AG04449 (cell line): ENCODE measurements at regions not wholly inside any gene's neighbourhood (a gene's known extent, or its start where the extent isn't known, plus 50 kb on each side); places are given as distances from the start of the nearest gene placed in this dataset.

ENCODE experiments used
- CTCF ChIA-PET: fragments of 350-600 bp; formaldehyde crosslinking; extraction: SDS; loops from one replicate; lab custom pipeline; 2021; ENCODE audit warnings: antibody characterized with exemption; lab: Yijun Ruan, JAX
- POLR2A ChIA-PET: fragments of 400-600, 350-600 bp; formaldehyde crosslinking; extraction: SDS; loops from one replicate; lab custom pipeline; 2020; ENCODE audit warnings: antibody characterized with exemption, inconsistent platforms; lab: Yijun Ruan, JAX
- DNase-seq: peaks from one replicate; pipeline ENCODE4 v3.0.0-alpha.2; 2010; ENCODE audit warnings: low read depth, low spot score
- H3K4me3 ChIP-seq: 2 replicates; pipeline ENCODE4 v1.5.1; 2011; ENCODE audit warnings: low read depth, mild to moderate bottlenecking, control low read depth, low read length
- TF ChIP-seq, protein P1 (sequence below): IDR thresholded peaks from one replicate; pipeline ENCODE4 v1.5.1; 2011; ENCODE audit warnings: mild to moderate bottlenecking, moderate library complexity, low read length, control low read depth, inconsistent platforms; ENCODE audit not compliant: insufficient read depth; ENCODE audit errors: missing control alignments

DNA sequence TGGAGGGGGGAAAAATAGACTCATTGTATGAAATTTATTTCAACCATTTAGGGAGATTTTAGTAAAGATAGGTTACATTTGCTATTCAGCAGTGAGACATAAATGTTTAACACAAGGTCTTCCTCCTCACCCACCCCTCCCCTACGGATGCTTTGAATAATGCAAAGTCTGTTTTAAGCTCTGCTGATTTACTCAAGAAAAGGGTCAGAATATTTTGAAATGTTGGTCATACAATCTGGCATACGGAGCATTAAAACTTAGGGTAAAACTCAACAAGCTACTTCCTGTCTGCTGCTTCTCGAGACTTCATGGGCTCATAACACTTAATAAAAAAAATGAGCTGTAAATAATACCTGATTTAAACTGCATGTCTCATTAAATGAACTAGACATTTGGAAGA, 156.3 kb downstream of the WNT5A start:
- no peak overlapping the region for H3K4me3 ChIP-seq
- POLR2A ChIA-PET: interaction anchor here (0.6 to 2.8 kb wide), 16 partner anchors 11 to 422 kb away, joined by 3 to 25 read pairs (median 6); no protein-coding TSS in a partner anchor
- DNase-seq: peak; percentile 46
- TF ChIP-seq, protein P1, sequence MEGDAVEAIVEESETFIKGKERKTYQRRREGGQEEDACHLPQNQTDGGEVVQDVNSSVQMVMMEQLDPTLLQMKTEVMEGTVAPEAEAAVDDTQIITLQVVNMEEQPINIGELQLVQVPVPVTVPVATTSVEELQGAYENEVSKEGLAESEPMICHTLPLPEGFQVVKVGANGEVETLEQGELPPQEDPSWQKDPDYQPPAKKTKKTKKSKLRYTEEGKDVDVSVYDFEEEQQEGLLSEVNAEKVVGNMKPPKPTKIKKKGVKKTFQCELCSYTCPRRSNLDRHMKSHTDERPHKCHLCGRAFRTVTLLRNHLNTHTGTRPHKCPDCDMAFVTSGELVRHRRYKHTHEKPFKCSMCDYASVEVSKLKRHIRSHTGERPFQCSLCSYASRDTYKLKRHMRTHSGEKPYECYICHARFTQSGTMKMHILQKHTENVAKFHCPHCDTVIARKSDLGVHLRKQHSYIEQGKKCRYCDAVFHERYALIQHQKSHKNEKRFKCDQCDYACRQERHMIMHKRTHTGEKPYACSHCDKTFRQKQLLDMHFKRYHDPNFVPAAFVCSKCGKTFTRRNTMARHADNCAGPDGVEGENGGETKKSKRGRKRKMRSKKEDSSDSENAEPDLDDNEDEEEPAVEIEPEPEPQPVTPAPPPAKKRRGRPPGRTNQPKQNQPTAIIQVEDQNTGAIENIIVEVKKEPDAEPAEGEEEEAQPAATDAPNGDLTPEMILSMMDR: no peak
- CTCF ChIA-PET: interaction anchor here (0.9 to 1.3 kb wide), 2 partner anchors 151 to 153 kb away, joined by 3 read pairs; no protein-coding TSS in a partner anchor

DNA sequence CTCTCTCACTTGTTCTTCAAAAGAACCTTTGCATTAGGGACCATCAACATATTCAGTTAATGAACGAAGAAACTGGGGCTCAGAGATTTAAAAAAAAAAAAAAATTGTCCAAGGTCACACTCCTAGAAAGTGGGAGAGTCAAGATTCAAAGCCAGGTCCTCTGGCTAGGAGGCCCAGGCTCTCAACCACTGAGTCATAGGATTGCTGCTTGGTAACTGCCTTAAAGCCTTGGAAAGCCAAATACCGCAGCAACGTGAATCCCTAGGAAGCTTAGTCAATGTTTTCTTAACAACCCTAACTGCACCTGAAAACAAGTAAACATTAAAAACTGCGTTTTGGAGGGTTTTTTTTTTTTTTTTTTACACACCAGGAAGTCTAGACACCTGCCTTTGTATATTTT, 156.8 kb downstream of the WNT5A start:
- POLR2A ChIA-PET: interaction anchor here (0.6 to 2.8 kb wide), 16 partner anchors 10 to 422 kb away, joined by 3 to 25 read pairs (median 6); no protein-coding TSS in a partner anchor
- TF ChIP-seq, protein P1: no peak
- H3K4me3 ChIP-seq: no peak overlapping the region
- DNase-seq: peak; percentile 94
- CTCF ChIA-PET: interaction anchor here (0.9 to 1.3 kb wide), 2 partner anchors 152 to 154 kb away, joined by 3 read pairs; no protein-coding TSS in a partner anchor

DNA sequence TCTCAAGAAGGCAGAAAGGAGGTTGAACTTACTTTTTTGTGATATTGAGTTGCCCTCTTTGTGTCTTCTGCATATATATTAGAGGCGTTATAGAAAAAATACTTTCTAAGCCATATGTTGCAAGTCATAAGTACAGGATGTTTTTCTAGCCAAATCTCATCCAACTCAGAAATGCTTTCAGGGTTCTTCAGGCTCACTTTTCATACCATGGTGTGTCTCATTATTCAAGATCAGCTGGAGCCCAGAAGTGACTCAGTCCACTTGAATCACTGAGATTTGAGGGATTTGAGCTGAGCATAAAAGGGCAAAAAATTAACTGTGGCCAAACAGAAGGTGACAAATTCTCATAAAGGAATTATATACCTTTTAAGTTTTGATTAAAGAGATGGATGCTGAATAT, 157.3 kb downstream of the WNT5A start:
- CTCF ChIA-PET: no interaction called here

DNA sequence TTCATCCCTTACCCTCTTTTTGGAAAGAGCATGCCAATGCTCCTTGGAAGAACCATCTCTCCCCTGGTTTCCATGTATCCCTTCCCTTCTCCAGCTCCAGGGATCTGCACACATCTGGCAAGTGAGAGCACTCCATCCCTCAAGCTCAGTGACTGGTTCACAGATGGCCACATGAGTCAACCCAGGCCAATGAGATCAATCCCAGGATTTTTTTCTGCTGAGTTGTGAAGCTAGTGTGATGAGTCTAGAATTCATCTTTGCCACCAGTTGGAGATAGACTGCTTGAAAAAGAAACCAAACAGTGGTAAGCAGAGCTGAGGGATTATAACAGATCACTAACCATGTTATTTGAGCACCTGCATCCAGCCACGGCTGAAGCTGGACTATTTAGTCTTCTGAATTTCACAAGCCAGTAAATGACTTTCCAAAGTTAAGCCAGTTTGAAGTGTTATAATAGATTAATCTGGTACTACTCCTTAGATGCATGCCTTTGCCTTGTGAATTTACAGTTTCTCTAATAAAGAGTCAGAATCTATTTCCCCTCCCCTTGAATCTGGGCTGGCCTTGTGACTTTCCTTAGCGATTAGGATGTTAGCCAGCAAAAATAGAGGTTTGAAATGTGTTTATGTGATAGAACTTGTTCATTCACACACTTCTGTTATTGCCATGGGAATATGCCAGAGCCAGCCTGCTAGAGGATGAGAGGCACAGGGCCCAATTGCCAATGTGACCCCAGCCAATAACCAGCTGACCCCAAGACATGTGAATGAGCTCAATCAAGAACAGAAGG, 159.8 kb downstream of the WNT5A start:
- CTCF ChIA-PET: interaction anchor here (0.7 to 1.3 kb wide), 4 partner anchors 87 to 458 kb away, joined by 3 to 4 read pairs (median 3); partner anchors contain the start of gene WNT5A
- TF ChIP-seq, protein P1: no peak
- no peak overlapping the region for H3K4me3 ChIP-seq
- POLR2A ChIA-PET: interaction anchor here (0.9 to 2.3 kb wide), 8 partner anchors 125 to 457 kb away, joined by 3 to 6 read pairs (median 3); no protein-coding TSS in a partner anchor
- no peak for DNase-seq

More for the DNA sequence above, 157.3 kb downstream of the WNT5A start:
- no peak overlapping the region for H3K4me3 ChIP-seq
- DNase-seq: peak; percentile 94
- TF ChIP-seq, protein P1: no peak
- POLR2A ChIA-PET: interaction anchor here (0.7 to 2.8 kb wide), 15 partner anchors 10 to 169 kb away, joined by 3 to 25 read pairs (median 7); no protein-coding TSS in a partner anchor

DNA sequence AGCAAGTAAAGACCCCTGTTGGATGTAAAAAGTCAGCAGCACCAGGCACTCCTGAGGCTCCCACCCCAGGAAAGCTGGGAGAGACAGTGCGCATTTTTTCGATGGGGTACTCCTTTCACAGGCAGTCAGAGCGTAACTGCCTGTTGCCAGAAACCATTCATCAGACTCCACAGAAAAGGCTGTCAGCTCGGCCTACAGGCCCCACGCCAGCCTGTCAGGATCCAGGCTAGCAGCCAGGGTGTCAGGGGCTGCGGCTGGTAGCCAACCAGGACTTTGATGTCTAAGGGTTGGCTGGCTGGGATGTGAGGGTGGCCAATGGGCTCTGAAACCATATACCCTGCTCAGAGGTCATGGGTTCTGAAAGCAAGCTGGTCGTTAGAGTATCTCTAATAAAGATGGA, 164.5 kb downstream of the WNT5A start:
- ChIA-PET POLR2A (no interaction called here), CTCF (no interaction called here)
- DNase-seq: no peak
- no peak overlapping the region for H3K4me3 ChIP-seq
- TF ChIP-seq, protein P1: no peak

DNA sequence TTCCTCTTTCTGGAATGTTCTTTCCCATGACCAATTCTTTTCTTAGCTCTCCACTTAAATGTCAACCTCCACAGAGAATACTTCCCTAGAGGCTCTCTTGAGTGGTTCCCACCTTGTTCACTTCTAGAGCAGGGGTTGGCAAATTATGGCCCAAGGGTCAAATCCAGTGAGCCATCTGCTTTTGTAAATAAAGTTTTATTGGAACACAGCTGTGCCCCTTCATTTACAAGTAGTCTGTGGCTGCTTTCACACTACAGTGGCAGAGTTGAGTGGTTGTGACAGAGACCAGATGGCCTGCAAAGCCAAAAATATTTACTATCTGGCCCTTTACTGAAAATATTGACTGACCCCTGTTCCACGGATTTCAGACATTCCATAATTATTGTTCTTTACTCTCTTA, 166.2 kb downstream of the WNT5A start:
- TF ChIP-seq, protein P1: no peak

More for the DNA sequence above, 166.2 kb downstream of the WNT5A start:
- no peak overlapping the region for H3K4me3 ChIP-seq
- DNase-seq: no peak
- CTCF ChIA-PET: no interaction called here
- POLR2A ChIA-PET: no interaction called here
